BE2C (cell line): ENCODE measurements at regions not wholly inside any gene's neighbourhood (a gene's known extent, or its start where the extent isn't known, plus 50 kb on each side); places are given as distances from the start of the nearest gene placed in this dataset.
"Not testable (repeated sequence)": the region's sequence is repeated elsewhere in the genome, so short reads cannot be mapped to it uniquely, and the experiment has no call there.

Experiments
- DNase-seq: peaks from one replicate; pipeline ENCODE4 v3.0.0-alpha.2; 2020
- H3K27me3 ChIP-seq: fragments of 250-450 bp; sonication (Bioruptor Pico); 2 replicates; pipeline ENCODE4 v1.5.1; 2020; ENCODE audit warnings: mild to moderate bottlenecking
- H3K36me3 ChIP-seq: fragments of 250-450 bp; sonication (Bioruptor Pico); 2 replicates; pipeline ENCODE4 v1.5.1; 2020; ENCODE audit warnings: mild to moderate bottlenecking
- H3K4me1 ChIP-seq: fragments of 250-450 bp; sonication (Bioruptor Pico); 2 replicates; pipeline ENCODE4 v1.5.1; 2020
- H3K4me3 ChIP-seq: 2 replicates; pipeline ENCODE4 v1.5.1; 2011; ENCODE audit warnings: low read depth, low read length
- H3K9me3 ChIP-seq: fragments of 250-450 bp; sonication (Bioruptor Pico); 2 replicates; pipeline ENCODE4 v1.5.1; 2020
- CTCF ChIP-seq: IDR thresholded peaks from 2 replicates; pipeline ENCODE4 v1.5.1; 2012; ENCODE audit warnings: mild to moderate bottlenecking, low read depth, low read length

DNA sequence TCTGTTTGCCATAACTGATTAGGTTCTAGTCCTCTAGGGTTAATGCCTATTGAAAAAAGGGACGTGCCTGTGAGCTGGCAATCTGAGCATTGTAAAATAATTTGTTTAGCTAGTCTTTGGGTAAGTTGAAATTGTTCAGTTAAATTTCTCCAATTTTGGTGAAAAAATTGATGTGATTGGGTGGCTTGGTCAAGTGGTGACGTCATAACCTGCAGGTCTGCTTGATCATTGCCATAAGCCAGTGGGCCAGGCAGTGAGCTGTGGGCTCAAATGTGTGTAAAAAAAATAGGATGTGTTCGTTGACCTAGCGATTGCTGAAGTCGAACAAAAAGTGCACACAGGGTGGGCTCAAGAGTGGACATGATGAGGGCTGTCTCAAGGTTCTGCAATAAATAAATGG, 193.3 kb downstream of the ZC4H2 start:
- Histone ChIP-seq H3K9me3 (no peaks in the 10 kb centered on the region), H3K27me3 (no peaks in the 10 kb centered on the region), H3K36me3 (no peaks in the 10 kb centered on the region), H3K4me1 (no peaks in the 10 kb centered on the region), H3K4me3 (no peak overlapping the region)
- DNase-seq, result no peak
- TF ChIP-seq CTCF, result no peak

DNA sequence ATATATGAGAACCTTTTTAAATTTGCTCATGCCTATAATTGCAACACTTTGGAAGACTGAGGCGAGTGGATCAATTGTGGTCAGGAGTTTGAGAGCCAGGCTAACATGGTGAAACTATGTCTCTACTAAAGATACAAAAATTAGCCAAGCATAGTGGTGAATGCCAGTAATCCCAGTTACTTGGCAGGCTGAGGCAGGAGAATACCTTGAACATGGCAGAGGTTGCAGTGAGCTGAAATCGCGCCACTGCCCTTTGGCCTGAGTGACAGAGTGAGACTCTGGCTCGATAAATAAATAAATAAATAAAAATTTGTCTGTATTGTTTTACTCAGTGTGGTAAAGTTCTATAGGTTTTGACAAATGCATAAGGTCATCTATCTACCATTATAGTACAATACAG, 218.2 kb downstream of the ZC4H2 start:
- no peak for TF ChIP-seq CTCF
- Histone ChIP-seq H3K36me3 (no peaks in the 10 kb centered on the region), H3K4me1 (no peaks in the 10 kb centered on the region), H3K4me3 (no peak overlapping the region), H3K9me3 (no peaks in the 10 kb centered on the region), H3K27me3 (no peaks in the 10 kb centered on the region)
- DNase-seq, result no peak

DNA sequence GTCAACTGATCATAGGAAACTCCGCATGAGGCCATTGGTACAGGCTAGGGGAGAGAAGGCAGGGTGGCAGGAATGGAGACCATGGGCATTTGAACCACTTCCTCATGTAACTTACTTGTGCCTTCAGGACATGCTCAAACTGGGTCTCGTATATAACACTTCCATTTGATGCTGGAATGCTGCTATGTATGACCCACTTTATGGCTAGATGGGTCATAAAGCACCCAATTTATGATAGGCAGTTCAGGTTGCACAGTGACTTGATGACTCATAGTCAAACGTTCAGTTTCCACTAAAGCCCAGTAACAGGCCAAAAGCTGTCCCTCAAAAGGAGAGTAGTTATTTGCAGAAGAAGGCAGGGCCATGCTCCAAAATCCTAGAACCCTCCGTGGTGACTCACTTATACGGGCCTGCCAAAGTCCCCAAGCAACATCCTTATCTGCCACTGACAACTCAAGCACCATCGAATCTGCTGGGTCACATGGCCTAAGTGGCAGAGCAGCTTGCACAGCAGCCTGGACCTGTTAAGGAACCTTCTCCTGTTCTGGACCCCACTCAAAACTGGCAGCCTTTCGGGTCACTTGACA, 236.4 kb downstream of the ZC4H2 start:
- no peak for TF ChIP-seq CTCF
- no peaks in the 10 kb centered on the region for H3K36me3 ChIP-seq
- H3K27me3 ChIP-seq, result no peaks in the 10 kb centered on the region
- no peak overlapping the region for H3K4me3 ChIP-seq
- H3K4me1 ChIP-seq, result no peaks in the 10 kb centered on the region
- no peaks in the 10 kb centered on the region for H3K9me3 ChIP-seq
- no peak for DNase-seq

DNA sequence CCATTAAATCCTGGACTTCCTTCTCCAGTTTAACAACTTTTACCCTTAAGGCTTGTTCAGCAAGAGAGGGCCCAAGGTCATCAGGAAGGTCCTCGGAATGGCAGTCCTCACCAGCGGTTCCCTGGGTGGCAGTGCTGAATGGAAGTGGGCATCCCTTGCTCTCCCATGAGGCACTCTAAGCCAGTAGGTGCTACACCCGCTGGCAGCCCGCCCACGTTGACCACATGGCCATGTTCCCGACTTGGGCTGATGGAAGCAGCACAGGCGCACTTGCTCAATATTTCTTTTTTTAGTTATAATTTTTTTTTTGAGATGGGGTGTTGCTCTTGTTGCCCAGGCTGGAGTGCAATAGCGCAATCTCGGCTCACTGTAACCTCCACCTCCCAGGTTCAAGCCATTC, 277.9 kb downstream of the ZC4H2 start:
- Histone ChIP-seq H3K4me3 (no peak overlapping the region), H3K36me3 (no peaks in the 10 kb centered on the region), H3K4me1 (no peaks in the 10 kb centered on the region), H3K9me3 (no peaks in the 10 kb centered on the region), H3K27me3 (no peaks in the 10 kb centered on the region)
- no peak for DNase-seq
- TF ChIP-seq CTCF, result no peak

- H3K36me3 ChIP-seq, DNase-seq, H3K9me3 ChIP-seq, H3K4me1 ChIP-seq, H3K4me3 ChIP-seq, H3K27me3 ChIP-seq: not testable (repeated sequence)
Observed at GRCh38 chrX:64695372-64695771, 280.9 kb downstream of the ZC4H2 start.

DNA sequence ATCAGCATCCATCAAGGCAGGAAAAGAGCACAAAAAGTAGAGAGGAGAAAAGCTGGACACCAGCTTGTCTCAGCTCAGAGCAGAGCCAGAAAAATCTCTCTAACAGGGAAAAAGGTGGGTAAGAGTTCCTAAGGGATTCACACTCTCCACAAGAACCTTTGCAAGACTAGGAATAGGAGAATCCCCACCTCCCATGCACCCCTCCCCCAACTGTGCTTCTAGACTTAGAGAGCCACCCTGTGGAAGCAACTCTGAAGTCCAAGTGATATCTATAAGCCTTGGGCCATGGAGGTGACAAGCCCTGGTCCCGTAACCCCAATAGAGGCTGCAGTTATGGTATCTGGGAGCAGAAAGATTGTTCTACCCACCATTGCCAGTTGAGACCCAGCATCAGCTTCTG, 267.6 kb upstream of the MTMR8 start:
- TF ChIP-seq CTCF, result no peak
- Histone ChIP-seq H3K4me1 (no peaks in the 10 kb centered on the region), H3K4me3 (no peak overlapping the region), H3K36me3 (no peaks in the 10 kb centered on the region), H3K27me3 (no peaks in the 10 kb centered on the region), H3K9me3 (no peaks in the 10 kb centered on the region)
- no peak for DNase-seq

DNA sequence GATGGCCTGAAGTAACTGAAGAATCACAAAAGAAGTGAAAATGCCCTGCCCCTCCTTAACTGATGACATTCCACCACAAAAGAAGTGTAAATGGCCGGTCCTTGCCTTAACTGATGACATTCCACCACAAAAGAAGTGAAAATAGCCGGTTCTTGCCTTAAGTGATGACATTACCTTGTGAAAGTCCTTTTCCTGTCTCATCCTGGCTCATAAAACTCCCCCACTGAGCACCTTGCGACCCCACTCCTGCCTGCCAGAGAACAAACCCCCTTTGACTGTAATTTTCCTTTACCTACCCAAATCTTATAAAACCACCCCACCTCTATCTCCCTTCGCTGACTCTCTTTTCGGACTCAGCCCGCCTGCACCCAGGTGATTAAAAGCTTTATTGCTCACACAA, 262.0 kb upstream of the MTMR8 start:
- not testable (repeated sequence) for DNase-seq, H3K27me3 ChIP-seq, H3K9me3 ChIP-seq, H3K36me3 ChIP-seq, H3K4me3 ChIP-seq, H3K4me1 ChIP-seq
